CD4-positive, alpha-beta T cell (primary cell): ENCODE measurements at regions not wholly inside any gene's neighbourhood (a gene's known extent, or its start where the extent isn't known, plus 50 kb on each side); places are given as distances from the start of the nearest gene placed in this dataset.

Experiments used
- ATAC-seq: fragments of 200-7000 bp; cut with Tn5 transposase; one replicate; pipeline ENCODE4 v1.10.0; 2022; ENCODE audit warnings: mild to moderate bottlenecking; ENCODE audit not compliant: poor library complexity
- CTCF ChIA-PET: fragments of 350-600 bp; sonication (Branson Sonifier 250); formaldehyde crosslinking; loops from one replicate; lab custom pipeline; 2021; ENCODE audit warnings: antibody characterized with exemption, inconsistent platforms; lab: Charles Lee
- POLR2A ChIA-PET: fragments of 350-600 bp; sonication (Branson Sonifier 250); formaldehyde crosslinking; loops from one replicate; lab custom pipeline; 2021; ENCODE audit warnings: antibody characterized with exemption, inconsistent platforms; lab: Charles Lee
- DNase-seq, 14 experiments: peaks; one replicate each; pipeline ENCODE4 v3.0.0-alpha.2; 2013 to 2020; ENCODE audit warnings: mixed read lengths in 2 of 14
- H3K27ac ChIP-seq, 2 donors: one replicate each; pipeline versions ENCODE4 v1.5.1 to v1.7.0; 2013; ENCODE audit warnings: low read length in 2 of 2, low read depth in 1 of 2, mild to moderate bottlenecking in 1 of 2
- H3K27me3 ChIP-seq, 2 experiments: 1 replicate in 1 of 2; 2 replicates in 1 of 2; pipeline versions ENCODE4 v1.6.1 to v1.7.0; 2013; ENCODE audit warnings: low read length in 2 of 2, control low read depth in 1 of 2, mild to moderate bottlenecking in 1 of 2, moderate library complexity in 1 of 2; ENCODE audit not compliant: insufficient read depth in 2 of 2, control insufficient read depth in 1 of 2
- H3K36me3 ChIP-seq: one replicate; pipeline ENCODE4 v1.6.1; 2013; ENCODE audit warnings: low read length, control low read depth; ENCODE audit not compliant: insufficient read depth
- H3K4me1 ChIP-seq: one replicate; pipeline ENCODE4 v1.6.1; 2013; ENCODE audit warnings: low read length, control low read depth; ENCODE audit not compliant: insufficient read depth
- H3K4me3 ChIP-seq: one replicate; pipeline ENCODE4 v1.5.1; 2013; ENCODE audit warnings: mild to moderate bottlenecking, low read length, moderate library complexity
- H3K9me3 ChIP-seq, 2 experiments: 1 replicate in 1 of 2; 2 replicates in 1 of 2; pipeline versions ENCODE4 v1.6.1 to v1.7.0; 2013; ENCODE audit warnings: low read length in 2 of 2, mild to moderate bottlenecking in 2 of 2, control low read depth in 1 of 2, moderate library complexity in 1 of 2; ENCODE audit not compliant: control insufficient read depth in 1 of 2, insufficient read depth in 1 of 2
- H3K27ac Mint-ChIP-seq: one replicate; pipeline ENCODE4 v1.8.0; 2020; ENCODE audit warnings: mixed read lengths
- H3K27me3 Mint-ChIP-seq: one replicate; pipeline ENCODE4 v1.8.0; 2021; ENCODE audit warnings: mixed read lengths
- H3K36me3 Mint-ChIP-seq: one replicate; pipeline ENCODE4 v1.8.0; 2021; ENCODE audit warnings: low read depth, mixed read lengths
- H3K4me1 Mint-ChIP-seq: one replicate; pipeline ENCODE4 v1.8.0; 2021; ENCODE audit warnings: low read depth, mixed read lengths
- H3K4me3 Mint-ChIP-seq: one replicate; pipeline ENCODE4 v1.8.0; 2020; ENCODE audit warnings: mild to moderate bottlenecking, mixed read lengths
- H3K9me3 Mint-ChIP-seq: one replicate; pipeline ENCODE4 v1.8.0; 2020; ENCODE audit warnings: mixed read lengths
- CTCF ChIP-seq: fragments of 200-600 bp; IDR thresholded peaks from one replicate; pipeline ENCODE4 v1.8.0; 2022; ENCODE audit warnings: antibody characterized with exemption, mild to moderate bottlenecking
- intact Hi-C, 2 experiments: fragments of 100-400 bp; cut with DNase I in 1 of 2; cut with micrococcal nuclease in 1 of 2; formaldehyde crosslinking; loops; one replicate each; pipeline versions ENCODE4 v1.15.1 to v1.9.0; 2023 to 2025; cut with DNase I, micrococcal nuclease

- no peaks in the 10 kb centered on the region for H3K36me3 ChIP-seq
- TF ChIP-seq CTCF: no peak
- no peak overlapping the region for H3K27ac ChIP-seq
- intact Hi-C loops: no loop called here
- no peaks in the 10 kb centered on the region for H3K27me3 ChIP-seq
- ChIA-PET CTCF (no interaction called here), POLR2A (no interaction called here)
- H3K27me3 Mint-ChIP-seq: no peaks in the 10 kb centered on the region
- no peak overlapping the region for H3K4me3 Mint-ChIP-seq
- no peaks in the 10 kb centered on the region for H3K4me1 ChIP-seq
- no peaks in the 10 kb centered on the region for H3K4me1 Mint-ChIP-seq
- ATAC-seq: no peak
- no peak overlapping the region for H3K4me3 ChIP-seq
- H3K9me3 Mint-ChIP-seq: peaks cover 8% of the 10 kb centered on the region
- H3K27ac Mint-ChIP-seq: no peak overlapping the region
- no peaks in the 10 kb centered on the region for H3K36me3 Mint-ChIP-seq
- H3K9me3 ChIP-seq: peaks cover 0 to 5% of the 10 kb centered on the region in 2 experiments
- no peak for DNase-seq
Measured at GRCh38 chr14:27958757-27959156, 807.8 kb upstream of the FOXG1 start.

- no peaks in the 10 kb centered on the region for H3K27me3 ChIP-seq
- no peaks in the 10 kb centered on the region for H3K4me1 Mint-ChIP-seq
- no peak for TF ChIP-seq CTCF
- CTCF ChIA-PET: no interaction called here
- H3K27ac ChIP-seq: no peak overlapping the region
- H3K36me3 ChIP-seq: no peaks in the 10 kb centered on the region
- H3K4me1 ChIP-seq: no peaks in the 10 kb centered on the region
- no peak overlapping the region for H3K27ac Mint-ChIP-seq
- peaks cover 9% of the 10 kb centered on the region for H3K9me3 Mint-ChIP-seq
- ATAC-seq: no peak
- DNase-seq: no peak
- H3K36me3 Mint-ChIP-seq: no peaks in the 10 kb centered on the region
- no peak overlapping the region for H3K4me3 Mint-ChIP-seq
- intact Hi-C loops: no loop called here
- H3K27me3 Mint-ChIP-seq: no peaks in the 10 kb centered on the region
- POLR2A ChIA-PET: no interaction called here
- no peak overlapping the region for H3K4me3 ChIP-seq
- H3K9me3 ChIP-seq: peaks cover 6 to 12% of the 10 kb centered on the region in 2 experiments
Measured at GRCh38 chr14:27995691-27996090, 770.9 kb upstream of the FOXG1 start.

GRCh38 chr14:28001002-28001401 lies 765.6 kb upstream of the FOXG1 start:
- Mint-ChIP-seq H3K9me3 (peaks cover 12% of the 10 kb centered on the region), H3K27me3 (no peaks in the 10 kb centered on the region), H3K36me3 (no peaks in the 10 kb centered on the region), H3K27ac (no peak overlapping the region), H3K4me3 (no peak overlapping the region), H3K4me1 (no peaks in the 10 kb centered on the region)
- H3K27me3 ChIP-seq: no peaks in the 10 kb centered on the region
- POLR2A ChIA-PET: no interaction called here
- H3K27ac ChIP-seq: no peak overlapping the region
- H3K4me3 ChIP-seq: no peak overlapping the region
- H3K4me1 ChIP-seq: no peaks in the 10 kb centered on the region
- H3K36me3 ChIP-seq: no peaks in the 10 kb centered on the region
- no peak for ATAC-seq
- CTCF ChIA-PET: no interaction called here
- DNase-seq: no peak
- intact Hi-C loops: no loop called here
- peaks cover 6 to 21% of the 10 kb centered on the region in 2 experiments for H3K9me3 ChIP-seq
- no peak for TF ChIP-seq CTCF
